ENCODE measurements at regions not wholly inside any gene's neighbourhood (a gene's known extent, or its start where the extent isn't known, plus 50 kb on each side); places are given as distances from the start of the nearest gene placed in this dataset.

DNA sequence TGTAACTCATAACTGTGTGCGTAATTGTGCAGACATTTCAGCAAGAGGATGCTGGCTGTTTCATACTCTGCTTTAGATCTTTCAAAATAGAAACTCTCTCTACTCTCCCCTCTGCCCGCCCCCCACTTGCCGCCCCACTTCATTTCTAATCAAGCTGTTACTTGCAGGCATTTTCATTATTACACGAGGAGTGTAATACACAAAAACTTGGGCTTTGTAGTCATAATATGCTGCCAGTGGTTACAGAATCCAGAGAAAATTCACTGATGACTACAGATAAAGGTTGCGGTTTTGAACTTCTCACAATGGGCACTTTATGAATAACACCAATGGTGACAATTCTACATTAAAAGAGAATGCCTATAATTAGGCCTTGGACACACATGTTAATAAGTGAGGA lies 194.0 kb upstream of the POU3F2 start:
- TF ChIP-seq, protein P1, sequence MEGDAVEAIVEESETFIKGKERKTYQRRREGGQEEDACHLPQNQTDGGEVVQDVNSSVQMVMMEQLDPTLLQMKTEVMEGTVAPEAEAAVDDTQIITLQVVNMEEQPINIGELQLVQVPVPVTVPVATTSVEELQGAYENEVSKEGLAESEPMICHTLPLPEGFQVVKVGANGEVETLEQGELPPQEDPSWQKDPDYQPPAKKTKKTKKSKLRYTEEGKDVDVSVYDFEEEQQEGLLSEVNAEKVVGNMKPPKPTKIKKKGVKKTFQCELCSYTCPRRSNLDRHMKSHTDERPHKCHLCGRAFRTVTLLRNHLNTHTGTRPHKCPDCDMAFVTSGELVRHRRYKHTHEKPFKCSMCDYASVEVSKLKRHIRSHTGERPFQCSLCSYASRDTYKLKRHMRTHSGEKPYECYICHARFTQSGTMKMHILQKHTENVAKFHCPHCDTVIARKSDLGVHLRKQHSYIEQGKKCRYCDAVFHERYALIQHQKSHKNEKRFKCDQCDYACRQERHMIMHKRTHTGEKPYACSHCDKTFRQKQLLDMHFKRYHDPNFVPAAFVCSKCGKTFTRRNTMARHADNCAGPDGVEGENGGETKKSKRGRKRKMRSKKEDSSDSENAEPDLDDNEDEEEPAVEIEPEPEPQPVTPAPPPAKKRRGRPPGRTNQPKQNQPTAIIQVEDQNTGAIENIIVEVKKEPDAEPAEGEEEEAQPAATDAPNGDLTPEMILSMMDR (IDR thresholded peaks at IDR 0.05): no peak
- TF ChIP-seq POLR2A (IDR thresholded peaks at IDR 0.05): no peak
